MM.1S (cell line): ENCODE measurements at regions not wholly inside any gene's neighbourhood (a gene's known extent, or its start where the extent isn't known, plus 50 kb on each side); places are given as distances from the start of the nearest gene placed in this dataset.

ENCODE experiments used
- DNase-seq: peaks from one replicate; pipeline ENCODE4 v3.0.0-alpha.2; 2015
- H2AFZ ChIP-seq: fragments of 300-600 bp; sonication (generic); 2 replicates; pipeline ENCODE4 v1.6.0; 2016; ENCODE audit warnings: antibody characterized with exemption, low read length
- H3F3A ChIP-seq: fragments of 300-600 bp; sonication (generic); 2 replicates; pipeline ENCODE4 v1.6.1; 2016; ENCODE audit warnings: mild to moderate bottlenecking, antibody characterized with exemption, low read length, moderate library complexity, mixed read lengths; ENCODE audit not compliant: insufficient read depth
- H3K27ac ChIP-seq: fragments of 300-600 bp; sonication (generic); 2 replicates; pipeline ENCODE4 v1.5.1; 2016; ENCODE audit warnings: mild to moderate bottlenecking, low read length
- H3K27me3 ChIP-seq: fragments of 300-600 bp; sonication (generic); replicated peaks from 2 replicates; pipeline ENCODE4 v1.6.0; 2016; ENCODE audit warnings: low read length; ENCODE audit not compliant: insufficient read depth
- H3K36me3 ChIP-seq: fragments of 300-600 bp; sonication (generic); replicated peaks from 2 replicates; pipeline ENCODE4 v1.6.1; 2016; ENCODE audit warnings: mild to moderate bottlenecking, low read length, mixed read lengths; ENCODE audit not compliant: insufficient read depth
- H3K4me1 ChIP-seq: fragments of 300-600 bp; sonication (generic); 2 replicates; pipeline ENCODE4 v1.6.1; 2016; ENCODE audit warnings: low read length, mixed read lengths
- H3K4me2 ChIP-seq: fragments of 300-600 bp; sonication (generic); 2 replicates; pipeline ENCODE4 v1.6.0; 2016; ENCODE audit warnings: low read depth, low read length
- H3K4me3 ChIP-seq: fragments of 300-600 bp; sonication (generic); 2 replicates; pipeline ENCODE4 v1.5.1; 2016; ENCODE audit warnings: low read length, mixed read lengths
- H3K79me2 ChIP-seq: fragments of 300-600 bp; sonication (generic); 2 replicates; pipeline ENCODE4 v1.6.1; 2016; ENCODE audit warnings: mixed run types, low read length, mixed read lengths
- H3K9ac ChIP-seq: fragments of 300-600 bp; sonication (generic); 2 replicates; pipeline ENCODE4 v1.6.1; 2016; ENCODE audit warnings: low read length, mixed read lengths
- H3K9me2 ChIP-seq: fragments of 300-600 bp; sonication (generic); replicated peaks from 2 replicates; pipeline ENCODE4 v1.6.1; 2016; ENCODE audit warnings: mild to moderate bottlenecking, low read length, mixed read lengths; ENCODE audit not compliant: insufficient read depth
- H3K9me3 ChIP-seq: fragments of 300-600 bp; sonication (generic); replicated peaks from 2 replicates; pipeline ENCODE4 v1.6.1; 2016; ENCODE audit warnings: mild to moderate bottlenecking, low read length, mixed read lengths; ENCODE audit not compliant: insufficient read depth
- H4K20me1 ChIP-seq: fragments of 300-600 bp; sonication (generic); 2 replicates; pipeline ENCODE4 v1.6.1; 2016; ENCODE audit warnings: mild to moderate bottlenecking, low read length, moderate library complexity, mixed read lengths; ENCODE audit not compliant: insufficient read depth
- CTCF ChIP-seq: fragments of 300-600 bp; sonication (generic); IDR thresholded peaks from 2 replicates; pipeline ENCODE4 v1.5.1; 2016; ENCODE audit warnings: antibody characterized with exemption, low read length, mixed read lengths
- EZH2 ChIP-seq: fragments of 300-600 bp; sonication (generic); optimal IDR thresholded peaks from 2 replicates; pipeline ENCODE3; 2017; ENCODE audit warnings: low read depth, mild to moderate bottlenecking, antibody characterized with exemption, low read length, mixed read lengths
- EZH2phosphoT487 ChIP-seq: fragments of 300-600 bp; sonication (generic); IDR thresholded peaks from 2 replicates; pipeline ENCODE4 v1.6.1; 2018; ENCODE audit warnings: antibody characterized with exemption, low read length

- Histone ChIP-seq H3K9me2 (no peaks in the 10 kb centered on the region), H4K20me1 (no peaks in the 10 kb centered on the region), H3K4me1 (no peaks in the 10 kb centered on the region), H3K36me3 (no peaks in the 10 kb centered on the region), H3K4me2 (no peak overlapping the region), H3F3A (no peaks in the 10 kb centered on the region), H3K27ac (no peak overlapping the region), H3K9me3 (no peaks in the 10 kb centered on the region), H3K27me3 (no peaks in the 10 kb centered on the region), H3K4me3 (no peak overlapping the region), H3K9ac (no peak overlapping the region), H2AFZ (no peak overlapping the region), H3K79me2 (no peaks in the 10 kb centered on the region)
- DNase-seq: no peak
- TF ChIP-seq EZH2 (no peak), CTCF (no peak), EZH2phosphoT487 (no peak)
Observed at GRCh38 chrX:15055146-15055930, 182.1 kb downstream of the MOSPD2 start.

GRCh38 chrX:15050395-15050794 is 177.2 kb downstream of the MOSPD2 start:
- H3K79me2 ChIP-seq: no peaks in the 10 kb centered on the region
- no peaks in the 10 kb centered on the region for H3K27me3 ChIP-seq
- H4K20me1 ChIP-seq: no peaks in the 10 kb centered on the region
- DNase-seq: no peak
- H3K9ac ChIP-seq: no peak overlapping the region
- TF ChIP-seq CTCF (no peak; the same call in 1 of the 2 replicates), EZH2phosphoT487 (no peak), EZH2 (no peak)
- no peak overlapping the region for H3K27ac ChIP-seq
- no peaks in the 10 kb centered on the region for H3K4me1 ChIP-seq
- H3K36me3 ChIP-seq: no peaks in the 10 kb centered on the region
- H2AFZ ChIP-seq: no peak overlapping the region
- H3K4me2 ChIP-seq: no peak overlapping the region
- H3K4me3 ChIP-seq: no peak overlapping the region
- H3F3A ChIP-seq: no peaks in the 10 kb centered on the region
- no peaks in the 10 kb centered on the region for H3K9me3 ChIP-seq
- no peaks in the 10 kb centered on the region for H3K9me2 ChIP-seq

- TF ChIP-seq CTCF: no peak
- no peak for TF ChIP-seq EZH2phosphoT487
- no peak for TF ChIP-seq EZH2
Observed at GRCh38 chrX:15043538-15043937, 170.3 kb downstream of the MOSPD2 start.

More at GRCh38 chrX:15043538-15043937, 170.3 kb downstream of the MOSPD2 start:
- no peak for DNase-seq
- H3K27me3 ChIP-seq: no peaks in the 10 kb centered on the region
- no peaks in the 10 kb centered on the region for H3K36me3 ChIP-seq
- no peak overlapping the region for H3K4me3 ChIP-seq
- H2AFZ ChIP-seq: no peak overlapping the region
- no peaks in the 10 kb centered on the region for H3F3A ChIP-seq
- no peaks in the 10 kb centered on the region for H3K79me2 ChIP-seq
- H3K9me2 ChIP-seq: no peaks in the 10 kb centered on the region
- H4K20me1 ChIP-seq: no peaks in the 10 kb centered on the region
- H3K9ac ChIP-seq: no peak overlapping the region
- no peaks in the 10 kb centered on the region for H3K4me1 ChIP-seq
- H3K4me2 ChIP-seq: no peak overlapping the region
- H3K9me3 ChIP-seq: no peaks in the 10 kb centered on the region
- H3K27ac ChIP-seq: no peak overlapping the region
